ENCODE measurements at regions not wholly inside any gene's neighbourhood (a gene's known extent, or its start where the extent isn't known, plus 50 kb on each side); places are given as distances from the start of the nearest gene placed in this dataset.

- Histone ChIP-seq H3K27me3 (ENCODE audit: insufficient read depth, low read depth, low read length) (no peaks in the 10 kb centered on the region), H3K4me2 (ENCODE audit: low read length) (no peak overlapping the region), H4K20me1 (ENCODE audit: insufficient read depth) (no peaks in the 10 kb centered on the region), H3K79me2 (replicated peaks; ENCODE audit: insufficient read depth, low read length) (no peaks in the 10 kb centered on the region), H3K9me3 (ENCODE audit: low read length) (no peaks in the 10 kb centered on the region), H2AFZ (ENCODE audit: low read depth, low read length) (no peak overlapping the region), H3K9me2 (ENCODE audit: insufficient read depth, low read length) (no peaks in the 10 kb centered on the region), H3K4me3 (ENCODE audit: low read length) (no peak overlapping the region), H3K27ac (ENCODE audit: low read length) (no peak overlapping the region), H3F3A (ENCODE audit: insufficient read depth, low read length, poor library complexity, severe bottlenecking) (no peaks in the 10 kb centered on the region), H3K9ac (ENCODE audit: low read length) (no peak overlapping the region), H3K36me3 (ENCODE audit: insufficient read depth, low read length) (no peaks in the 10 kb centered on the region)
- TF ChIP-seq CTCF (IDR thresholded peaks at IDR 0.05; ENCODE audit: poor library complexity, severe bottlenecking) (no peak), MXI1 (conservative IDR thresholded peaks at IDR 0.05; ENCODE audit: poor library complexity, severe bottlenecking) (no peak), RAD21 (conservative IDR thresholded peaks at IDR 0.05) (no peak), EP300 (conservative IDR thresholded peaks at IDR 0.05; ENCODE audit: poor library complexity, severe bottlenecking) (no peak), POLR2AphosphoS5 (IDR thresholded peaks at IDR 0.05) (no peak), EZH2 (IDR thresholded peaks at IDR 0.05; ENCODE audit: borderline replicate concordance, insufficient read depth, low read length, poor library complexity, severe bottlenecking) (no peak), SMC3 (conservative IDR thresholded peaks at IDR 0.05; ENCODE audit: poor library complexity) (no peak), TAF1 (IDR thresholded peaks at IDR 0.05; ENCODE audit: low read depth) (no peak), REST (IDR thresholded peaks at IDR 0.05; ENCODE audit: borderline replicate concordance) (no peak)
Observed at GRCh38 chr5:91443761-91444467, 60.8 kb upstream of the ARRDC3 start.

GRCh38 chr5:91443023-91443422 is 59.9 kb upstream of the ARRDC3 start:
- Histone ChIP-seq H3K9ac (ENCODE audit: low read length) (no peak overlapping the region), H2AFZ (ENCODE audit: low read depth, low read length) (no peak overlapping the region), H3K4me3 (ENCODE audit: low read length) (no peak overlapping the region), H3F3A (ENCODE audit: insufficient read depth, low read length, poor library complexity, severe bottlenecking) (no peaks in the 10 kb centered on the region), H3K27me3 (ENCODE audit: insufficient read depth, low read depth, low read length) (no peaks in the 10 kb centered on the region), H3K36me3 (ENCODE audit: insufficient read depth, low read length) (no peaks in the 10 kb centered on the region), H3K4me2 (ENCODE audit: low read length) (no peak overlapping the region), H3K27ac (ENCODE audit: low read length) (no peak overlapping the region), H4K20me1 (ENCODE audit: insufficient read depth) (no peaks in the 10 kb centered on the region), H3K9me2 (ENCODE audit: insufficient read depth, low read length) (no peaks in the 10 kb centered on the region), H3K79me2 (replicated peaks; ENCODE audit: insufficient read depth, low read length) (no peaks in the 10 kb centered on the region), H3K9me3 (ENCODE audit: low read length) (no peaks in the 10 kb centered on the region)
- TF ChIP-seq SMC3 (conservative IDR thresholded peaks at IDR 0.05; ENCODE audit: poor library complexity) (no peak), MXI1 (conservative IDR thresholded peaks at IDR 0.05; ENCODE audit: poor library complexity, severe bottlenecking) (no peak)
